DMS153 (cell line): ENCODE measurements at regions not wholly inside any gene's neighbourhood (a gene's known extent, or its start where the extent isn't known, plus 50 kb on each side); places are given as distances from the start of the nearest gene placed in this dataset.
A peak's percentile ranks its signal among the peaks of the same experiment; 100 is the strongest.

Source experiments
- DNase-seq: peaks from one replicate; lab custom pipeline; 2025; lab: John Stamatoyannopoulos, UW

- DNase-seq: no peak
Observed at GRCh38 chrX:13266641-13267345, 53.1 kb downstream of the ATXN3L start.

- no peak for DNase-seq
Observed at GRCh38 chrX:13265549-13266132, 54.2 kb downstream of the ATXN3L start.

GRCh38 chrX:13265111-13265510 is 54.7 kb downstream of the ATXN3L start:
- no peak for DNase-seq

GRCh38 chrX:13263560-13264251 is 56.1 kb downstream of the ATXN3L start:
- DNase-seq: no peak

- no peak for DNase-seq
Observed at GRCh38 chrX:13261348-13261747, 58.5 kb downstream of the ATXN3L start.

- no peak for DNase-seq
Observed at GRCh38 chrX:13260598-13260997, 59.3 kb downstream of the ATXN3L start.

GRCh38 chrX:13258725-13259124 is 61.1 kb downstream of the ATXN3L start:
- DNase-seq: no peak

GRCh38 chrX:13258052-13258444 is 61.8 kb downstream of the ATXN3L start:
- no peak for DNase-seq

GRCh38 chrX:13257223-13258051 is 62.4 kb downstream of the ATXN3L start:
- DNase-seq: no peak

- no peak for DNase-seq
Observed at GRCh38 chrX:13256603-13257002, 63.2 kb downstream of the ATXN3L start.

- no peak for DNase-seq
Observed at GRCh38 chrX:13254870-13255269, 65.0 kb downstream of the ATXN3L start.

- DNase-seq: no peak
Observed at GRCh38 chrX:13254076-13254785, 65.6 kb downstream of the ATXN3L start.

- DNase-seq: no peak
Observed at GRCh38 chrX:13253223-13253622, 66.6 kb downstream of the ATXN3L start.

- no peak for DNase-seq
Observed at GRCh38 chrX:13252726-13253125, 67.1 kb downstream of the ATXN3L start.

- DNase-seq: no peak
Observed at GRCh38 chrX:13250826-13251580, 68.8 kb downstream of the ATXN3L start.

- no peak for DNase-seq
Observed at GRCh38 chrX:13248867-13249486, 70.9 kb downstream of the ATXN3L start.

GRCh38 chrX:13239272-13239671 is 80.6 kb downstream of the ATXN3L start:
- DNase-seq: no peak

- DNase-seq: peak; percentile 0
Observed at GRCh38 chrX:13235930-13236329, 83.9 kb downstream of the ATXN3L start.

- DNase-seq: no peak
Observed at GRCh38 chrX:13232484-13232883, 87.4 kb downstream of the ATXN3L start.

GRCh38 chrX:13226214-13226613 is 93.6 kb downstream of the ATXN3L start:
- DNase-seq: no peak
